ENCODE measurements at regions not wholly inside any gene's neighbourhood (a gene's known extent, or its start where the extent isn't known, plus 50 kb on each side); places are given as distances from the start of the nearest gene placed in this dataset.
"Not testable (repeated sequence)": the region's sequence is repeated elsewhere in the genome, so short reads cannot be mapped to it uniquely, and the experiment has no call there.

DNA sequence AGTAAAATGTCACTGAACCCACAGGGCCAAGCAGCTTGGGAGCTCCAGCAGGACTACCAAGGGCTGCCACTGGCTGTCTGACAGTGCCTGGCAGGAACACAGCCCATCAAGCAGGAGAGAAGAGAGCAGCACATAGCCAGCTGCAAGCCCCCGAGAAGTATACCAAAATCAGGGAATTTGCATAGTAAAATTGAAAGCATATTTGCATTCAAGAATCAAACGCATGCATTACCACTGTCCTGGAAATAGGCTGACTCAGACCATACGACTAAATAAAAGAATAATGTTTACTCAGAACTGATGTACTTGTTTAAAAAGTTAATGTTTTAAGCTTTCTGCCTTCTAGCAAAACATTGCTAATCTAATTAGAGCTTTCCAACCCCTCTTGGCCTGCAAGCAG lies 298.1 kb downstream of the TFAP2B start:
- Histone ChIP-seq H3K9me3 (no peaks in the 10 kb centered on the region), H3K36me3 (no peaks in the 10 kb centered on the region), H3K4me1 (no peaks in the 10 kb centered on the region), H3K4me3 (no peak overlapping the region), H3K27ac (no peak overlapping the region), H3K27me3 (no peaks in the 10 kb centered on the region)
- TF ChIP-seq, protein P1, sequence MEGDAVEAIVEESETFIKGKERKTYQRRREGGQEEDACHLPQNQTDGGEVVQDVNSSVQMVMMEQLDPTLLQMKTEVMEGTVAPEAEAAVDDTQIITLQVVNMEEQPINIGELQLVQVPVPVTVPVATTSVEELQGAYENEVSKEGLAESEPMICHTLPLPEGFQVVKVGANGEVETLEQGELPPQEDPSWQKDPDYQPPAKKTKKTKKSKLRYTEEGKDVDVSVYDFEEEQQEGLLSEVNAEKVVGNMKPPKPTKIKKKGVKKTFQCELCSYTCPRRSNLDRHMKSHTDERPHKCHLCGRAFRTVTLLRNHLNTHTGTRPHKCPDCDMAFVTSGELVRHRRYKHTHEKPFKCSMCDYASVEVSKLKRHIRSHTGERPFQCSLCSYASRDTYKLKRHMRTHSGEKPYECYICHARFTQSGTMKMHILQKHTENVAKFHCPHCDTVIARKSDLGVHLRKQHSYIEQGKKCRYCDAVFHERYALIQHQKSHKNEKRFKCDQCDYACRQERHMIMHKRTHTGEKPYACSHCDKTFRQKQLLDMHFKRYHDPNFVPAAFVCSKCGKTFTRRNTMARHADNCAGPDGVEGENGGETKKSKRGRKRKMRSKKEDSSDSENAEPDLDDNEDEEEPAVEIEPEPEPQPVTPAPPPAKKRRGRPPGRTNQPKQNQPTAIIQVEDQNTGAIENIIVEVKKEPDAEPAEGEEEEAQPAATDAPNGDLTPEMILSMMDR (IDR thresholded peaks at IDR 0.05): no peak
- DNase-seq (ENCODE audit: low spot score): no peak

DNA sequence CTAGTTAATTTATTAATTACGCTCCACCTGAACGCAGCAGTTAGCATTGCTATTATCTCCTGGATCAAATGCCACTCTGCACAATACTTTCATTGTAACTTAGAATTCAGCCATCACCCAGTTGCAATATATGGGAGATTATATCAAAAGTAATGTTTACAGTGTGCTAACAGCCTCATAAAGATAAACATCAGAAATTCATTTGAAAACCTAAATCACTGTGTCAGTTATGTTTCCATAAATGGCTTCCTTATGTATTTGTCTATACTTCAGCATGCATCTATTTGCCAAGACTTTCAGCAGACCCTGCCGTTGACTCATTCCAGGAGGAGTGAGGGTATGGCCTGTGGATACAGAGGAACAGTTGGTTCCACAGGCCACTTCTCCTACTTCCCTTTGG lies 300.1 kb downstream of the TFAP2B start:
- no peak for DNase-seq (ENCODE audit: low spot score)
- no peaks in the 10 kb centered on the region for H3K4me1 ChIP-seq
- TF ChIP-seq, protein P1 (IDR thresholded peaks at IDR 0.05): no peak
- H3K27me3 ChIP-seq: no peaks in the 10 kb centered on the region
- H3K9me3 ChIP-seq: no peaks in the 10 kb centered on the region
- no peaks in the 10 kb centered on the region for H3K36me3 ChIP-seq
- H3K27ac ChIP-seq: no peak overlapping the region
- no peak overlapping the region for H3K4me3 ChIP-seq

DNA sequence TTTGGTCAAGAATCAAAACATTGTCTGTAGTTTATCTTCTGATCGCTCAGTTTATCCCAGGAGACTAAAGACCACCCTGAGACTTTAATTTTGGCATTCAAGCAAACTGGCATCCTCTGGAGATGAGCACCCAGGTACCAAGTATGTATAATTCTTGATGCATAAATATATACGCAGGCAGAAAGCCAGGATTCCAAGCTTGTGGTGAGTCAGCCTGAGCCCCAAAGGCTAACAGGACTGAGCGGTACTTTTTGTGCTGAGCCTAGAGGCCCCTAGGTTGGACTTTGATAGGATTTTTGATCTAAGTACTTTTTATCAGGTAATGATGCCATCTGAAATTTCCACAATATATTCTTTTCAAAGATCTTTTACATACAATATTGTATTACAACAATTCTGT lies 301.3 kb downstream of the TFAP2B start:
- no peaks in the 10 kb centered on the region for H3K9me3 ChIP-seq
- H3K27me3 ChIP-seq: no peaks in the 10 kb centered on the region
- H3K4me3 ChIP-seq: no peak overlapping the region
- TF ChIP-seq, protein P1 (IDR thresholded peaks at IDR 0.05): no peak
- no peak overlapping the region for H3K27ac ChIP-seq
- no peaks in the 10 kb centered on the region for H3K4me1 ChIP-seq
- DNase-seq (ENCODE audit: low spot score): no peak
- H3K36me3 ChIP-seq: no peaks in the 10 kb centered on the region

DNA sequence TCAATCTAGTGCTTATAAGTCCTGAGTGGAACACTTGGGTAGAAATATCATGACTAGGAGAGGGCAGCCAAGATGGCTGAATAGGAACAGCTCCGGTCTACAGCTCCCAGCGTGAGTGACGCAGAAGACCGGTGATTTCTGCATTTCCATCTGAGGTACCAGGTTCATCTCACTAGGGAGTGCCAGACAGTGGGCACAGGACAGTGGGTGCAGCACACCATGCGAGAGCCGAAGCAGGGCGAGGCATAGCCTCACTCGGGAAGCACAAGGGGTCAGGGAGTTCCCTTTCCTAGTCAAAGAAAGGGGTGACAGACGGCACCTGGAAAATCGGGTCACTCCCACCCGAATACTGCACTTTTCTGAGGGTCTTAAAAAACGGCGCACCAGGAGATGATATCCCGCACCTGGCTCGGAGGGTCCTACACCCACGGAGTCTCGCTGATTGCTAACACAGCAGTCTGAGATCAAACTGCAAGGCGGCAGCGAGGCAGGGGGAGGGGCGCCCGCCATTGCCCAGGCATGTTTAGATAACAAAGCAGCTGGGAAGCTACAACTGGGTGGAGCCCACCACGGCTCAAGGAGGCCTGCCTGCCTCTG lies 302.8 kb downstream of the TFAP2B start:
- not testable (repeated sequence) for DNase-seq (ENCODE audit: low spot score); H3K4me3 ChIP-seq; H3K27me3 ChIP-seq; H3K27ac ChIP-seq; H3K4me1 ChIP-seq; H3K9me3 ChIP-seq; H3K36me3 ChIP-seq

DNA sequence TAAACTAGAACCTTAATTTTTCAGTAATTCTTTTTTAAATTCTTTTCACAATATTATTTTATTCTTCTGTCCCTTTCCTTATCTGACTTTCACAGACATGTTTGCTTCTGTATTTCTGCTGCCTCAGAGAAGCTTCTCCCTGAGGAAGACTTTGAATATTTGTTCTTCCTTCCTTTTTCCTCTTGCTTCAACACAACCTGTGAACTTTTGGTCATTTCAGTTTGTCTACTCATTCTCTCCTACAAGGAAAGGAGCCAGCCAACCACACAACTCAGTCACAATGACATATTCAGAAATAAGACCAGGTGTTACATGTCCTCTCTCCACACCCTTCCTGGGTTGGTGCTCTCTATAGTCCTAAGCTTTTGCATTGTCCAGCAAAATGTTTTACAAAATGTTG lies 310.4 kb downstream of the TFAP2B start:
- TF ChIP-seq, protein P1 (IDR thresholded peaks at IDR 0.05): no peak
- Histone ChIP-seq H3K27ac (no peak overlapping the region), H3K9me3 (peaks cover 0 to 13% of the 10 kb centered on the region in 2 donors), H3K4me1 (no peaks in the 10 kb centered on the region), H3K27me3 (no peaks in the 10 kb centered on the region), H3K36me3 (no peaks in the 10 kb centered on the region), H3K4me3 (no peak overlapping the region)
- DNase-seq (ENCODE audit: low spot score): no peak

DNA sequence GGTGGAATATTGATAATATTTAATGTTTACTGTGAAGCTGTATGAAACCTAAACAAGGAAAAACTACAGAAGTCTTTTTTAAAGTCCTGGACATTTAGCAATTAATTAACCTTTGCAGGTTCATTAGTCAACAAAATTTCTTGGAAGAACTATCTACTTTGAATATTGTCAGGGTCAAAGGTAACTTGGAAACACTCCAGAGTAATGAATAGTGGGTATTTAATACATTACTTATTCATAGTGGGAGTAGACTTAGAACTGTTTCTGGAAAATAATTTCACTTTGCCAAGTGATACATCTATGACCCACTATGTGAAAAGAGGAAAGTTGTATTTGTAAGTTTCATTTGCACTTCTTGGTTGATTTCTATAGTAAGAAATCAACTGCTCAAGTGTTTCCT lies 319.1 kb downstream of the TFAP2B start:
- Histone ChIP-seq H3K27me3 (no peaks in the 10 kb centered on the region), H3K4me3 (no peak overlapping the region), H3K4me1 (no peaks in the 10 kb centered on the region), H3K36me3 (no peaks in the 10 kb centered on the region), H3K27ac (no peak overlapping the region), H3K9me3 (peaks cover 0 to 3% of the 10 kb centered on the region in 2 donors)
- DNase-seq (ENCODE audit: low spot score): no peak
- TF ChIP-seq, protein P1 (IDR thresholded peaks at IDR 0.05): no peak
